ENCODE measurements at regions not wholly inside any gene's neighbourhood (a gene's known extent, or its start where the extent isn't known, plus 50 kb on each side); places are given as distances from the start of the nearest gene placed in this dataset.

- TF ChIP-seq CTCF (IDR thresholded peaks at IDR 0.05) (no peak), TCF7L2 (IDR thresholded peaks at IDR 0.05; ENCODE audit: low read depth, low read length) (no peak), REST (IDR thresholded peaks at IDR 0.05; ENCODE audit: insufficient read depth in 1 of 2, low read depth in 2 of 2, low read length in 1 of 2) (no peak), POLR2AphosphoS5 (IDR thresholded peaks at IDR 0.05; ENCODE audit: low read depth, low read length) (no peak)
Measured at GRCh38 chr10:113348694-113349093, 204.2 kb upstream of the HABP2 start.
